H1 (cell line): ENCODE measurements at regions not wholly inside any gene's neighbourhood (a gene's known extent, or its start where the extent isn't known, plus 50 kb on each side); places are given as distances from the start of the nearest gene placed in this dataset.

Experiments
- CTCF ChIA-PET: fragments of 300-600 bp; sonication (Branson Sonifier 250); formaldehyde crosslinking; loops from one replicate; lab custom pipeline; 2021; ENCODE audit not compliant: partially characterized antibody; lab: Charles Lee
- POLR2A ChIA-PET: fragments of 300-600 bp; sonication (Branson Sonifier 250); formaldehyde crosslinking; loops from one replicate; lab custom pipeline; 2021; ENCODE audit warnings: inconsistent platforms; ENCODE audit not compliant: partially characterized antibody; lab: Charles Lee
- DNase-seq, 2 experiments: peaks; one replicate each; pipeline versions ENCODE4 v3.0.0 to v3.0.0-alpha.2; 2010 to 2022; ENCODE audit warnings: low spot score in 2 of 2, low read depth in 1 of 2, mixed read lengths in 1 of 2
- FAIRE-seq: peaks from 2 replicates; lab custom pipeline; 2011; peaks lifted over from hg19 to GRCh38; lab: Jason Lieb, UNC
- H2AFZ ChIP-seq: 2 replicates; pipeline ENCODE4 v1.8.1; 2012; ENCODE audit warnings: low read length, inconsistent platforms
- H2AK5ac ChIP-seq: 2 replicates; pipeline ENCODE4 v1.6.1; 2013; ENCODE audit warnings: low read depth, low read length
- H2BK120ac ChIP-seq: replicated peaks from 2 replicates; pipeline ENCODE3; 2013; ENCODE audit warnings: low read depth, low read length, inconsistent platforms
- H2BK12ac ChIP-seq: 2 replicates; pipeline ENCODE4 v1.6.1; 2013; ENCODE audit warnings: low read depth, low read length
- H2BK15ac ChIP-seq: 2 replicates; pipeline ENCODE4 v1.6.1; 2013; ENCODE audit warnings: low read length
- H2BK20ac ChIP-seq: 2 replicates; pipeline ENCODE4 v1.6.1; 2013; ENCODE audit warnings: low read length
- H2BK5ac ChIP-seq: 2 replicates; pipeline ENCODE4 v1.6.1; 2013; ENCODE audit warnings: low read depth, low read length
- H3K14ac ChIP-seq: 2 replicates; pipeline ENCODE4 v1.6.1; 2013; ENCODE audit warnings: inconsistent platforms; ENCODE audit not compliant: insufficient read length
- H3K18ac ChIP-seq: 2 replicates; pipeline ENCODE4 v1.6.1; 2013; ENCODE audit warnings: low read length; ENCODE audit errors: extremely low read depth
- H3K23ac ChIP-seq: 2 replicates; pipeline ENCODE4 v1.6.1; 2013; ENCODE audit warnings: inconsistent platforms; ENCODE audit not compliant: insufficient read length
- H3K23me2 ChIP-seq: 2 replicates; pipeline ENCODE4 v1.6.1; 2013; ENCODE audit warnings: low read depth, low read length
- H3K27ac ChIP-seq: 2 replicates; pipeline ENCODE4 v1.6.1; 2011; ENCODE audit warnings: low read depth, low read length, inconsistent platforms
- H3K27me3 ChIP-seq, 4 experiments: replicated peaks in 1 of 4; 1 replicate in 1 of 4; 2 replicates in 3 of 4; pipeline versions ENCODE4 v1.6.1 to v1.8.1; 2011 to 2013; ENCODE audit warnings: low read length in 3 of 4, mild to moderate bottlenecking in 3 of 4, inconsistent platforms in 2 of 4, mixed read lengths in 2 of 4, moderate library complexity in 1 of 4; ENCODE audit not compliant: control insufficient read depth in 3 of 4, insufficient read depth in 3 of 4; ENCODE audit errors: extremely low read depth in 1 of 4
- H3K36me3 ChIP-seq, 4 experiments: 2 replicates each; pipeline versions ENCODE4 v1.6.1 to v1.8.1; 2011 to 2013; ENCODE audit warnings: mild to moderate bottlenecking in 4 of 4, low read length in 3 of 4, moderate library complexity in 2 of 4, control low read depth in 1 of 4, inconsistent platforms in 1 of 4; ENCODE audit not compliant: insufficient read depth in 4 of 4, control insufficient read depth in 2 of 4
- H3K4ac ChIP-seq: replicated peaks from 2 replicates; pipeline ENCODE3; 2013; ENCODE audit warnings: low read length, low read depth, mixed read lengths, inconsistent platforms; ENCODE audit not compliant: insufficient read length
- H3K4me1 ChIP-seq, 4 experiments: replicated peaks in 1 of 4; 1 replicate in 1 of 4; 2 replicates in 3 of 4; pipeline versions ENCODE4 v1.6.1 to v1.8.1; 2011 to 2013; ENCODE audit warnings: low read length in 3 of 4, inconsistent platforms in 2 of 4, mixed read lengths in 1 of 4; ENCODE audit not compliant: insufficient read depth in 4 of 4, control insufficient read depth in 3 of 4
- H3K4me2 ChIP-seq, 2 experiments: 2 replicates each; pipeline versions ENCODE4 v1.6.1 to v1.8.1; 2011 to 2013; ENCODE audit warnings: low read depth in 2 of 2, low read length in 2 of 2, control low read depth in 1 of 2, inconsistent platforms in 1 of 2, mild to moderate bottlenecking in 1 of 2; ENCODE audit not compliant: insufficient read depth in 1 of 2
- H3K4me3 ChIP-seq, 4 experiments: fragments of 200-600, 300-600 bp in 1 of 4; sonication (generic), shearing (Covaris generic), sonication (Bioruptor Twin) in 1 of 4; 2 replicates each; pipeline versions ENCODE4 v1.5.1 to v1.8.1; 2011 to 2016; ENCODE audit warnings: low read length in 4 of 4, low read depth in 3 of 4, control low read depth in 2 of 4, inconsistent platforms in 2 of 4, mild to moderate bottlenecking in 2 of 4, mixed read lengths in 1 of 4, moderate library complexity in 1 of 4; ENCODE audit not compliant: insufficient read depth in 2 of 4; ENCODE audit errors: extremely low read depth in 1 of 4
- H3K56ac ChIP-seq: replicated peaks from 2 replicates; pipeline ENCODE3; 2013; ENCODE audit warnings: low read depth, mild to moderate bottlenecking, mixed read lengths, low read length, inconsistent platforms; ENCODE audit not compliant: insufficient read length
- H3K79me1 ChIP-seq: 2 replicates; pipeline ENCODE4 v1.6.1; 2013; ENCODE audit warnings: low read depth, low read length, control low read depth
- H3K79me2 ChIP-seq, 2 experiments: 2 replicates each; pipeline versions ENCODE4 v1.6.1 to v1.8.1; 2012 to 2013; ENCODE audit warnings: low read length in 2 of 2, mild to moderate bottlenecking in 2 of 2, inconsistent platforms in 1 of 2; ENCODE audit not compliant: insufficient read depth in 2 of 2, control insufficient read depth in 1 of 2
- H3K9ac ChIP-seq, 4 experiments: replicated peaks in 1 of 4; 1 replicate in 1 of 4; 2 replicates in 3 of 4; pipeline versions ENCODE4 v1.6.1 to v1.8.1; 2011 to 2013; ENCODE audit warnings: low read depth in 3 of 4, low read length in 3 of 4, control low read depth in 2 of 4, mild to moderate bottlenecking in 2 of 4, moderate library complexity in 2 of 4, inconsistent platforms in 1 of 4; ENCODE audit errors: extremely low read depth in 1 of 4
- H3K9me3 ChIP-seq, 2 experiments: 2 replicates each; pipeline versions ENCODE4 v1.6.1 to v1.8.1; 2012 to 2013; ENCODE audit warnings: mild to moderate bottlenecking in 2 of 2, moderate library complexity in 2 of 2, control low read depth in 1 of 2, inconsistent platforms in 1 of 2, low read depth in 1 of 2, low read length in 1 of 2, mixed read lengths in 1 of 2; ENCODE audit not compliant: insufficient read depth in 2 of 2
- H4K20me1 ChIP-seq, 2 experiments: replicated peaks in 1 of 2; 2 replicates each; pipeline versions ENCODE3 to v1.8.1; 2011 to 2013; ENCODE audit warnings: inconsistent platforms in 2 of 2, low read length in 2 of 2, mild to moderate bottlenecking in 1 of 2; ENCODE audit not compliant: insufficient read depth in 2 of 2, control insufficient read depth in 1 of 2
- H4K5ac ChIP-seq: 2 replicates; pipeline ENCODE4 v1.6.1; 2013; ENCODE audit warnings: low read length, low read depth, mixed read lengths, inconsistent platforms; ENCODE audit not compliant: insufficient read length
- H4K8ac ChIP-seq: 2 replicates; pipeline ENCODE4 v1.8.0; 2013; ENCODE audit warnings: mild to moderate bottlenecking, moderate library complexity, low read length, inconsistent platforms; ENCODE audit not compliant: insufficient read depth; ENCODE audit errors: extremely low read depth
- H4K91ac ChIP-seq: replicated peaks from 2 replicates; pipeline ENCODE3; 2013; ENCODE audit warnings: low read length, mixed read lengths, inconsistent platforms; ENCODE audit not compliant: insufficient read length
- CBX5 ChIP-seq: fragments of 300-800, 300-1000 bp; sonication (generic); IDR thresholded peaks from 2 replicates; pipeline ENCODE4 v1.7.1; 2016; ENCODE audit warnings: antibody characterized with exemption, low read length, low read depth
- GTF2F1 ChIP-seq: IDR thresholded peaks from 2 replicates; pipeline ENCODE4 v1.6.1; 2012; ENCODE audit warnings: low read depth, low read length, improper control_type of control experiment, borderline replicate concordance
- HDAC6 ChIP-seq: IDR thresholded peaks from one replicate; pipeline ENCODE4 v1.7.1; 2012; ENCODE audit warnings: low read depth, mild to moderate bottlenecking, inconsistent platforms, low read length, moderate library complexity
- PHF8 ChIP-seq: fragments of 200-600 bp; sonication (generic); conservative IDR thresholded peaks from 2 replicates; pipeline ENCODE4 v1.7.1; 2012; ENCODE audit warnings: low read depth, mild to moderate bottlenecking, inconsistent platforms, low read length, moderate library complexity
- SIN3A ChIP-seq, 2 experiments: IDR thresholded peaks in 1 of 2; conservative IDR thresholded peaks in 1 of 2; 2 replicates each; pipeline ENCODE4 v1.6.1; 2011 to 2012; ENCODE audit warnings: low read length in 2 of 2, improper control_type of control experiment in 1 of 2, low read depth in 1 of 2, mild to moderate bottlenecking in 1 of 2
- SP1 ChIP-seq: IDR thresholded peaks from 2 replicates; pipeline ENCODE4 v1.6.1; 2011; ENCODE audit warnings: low read depth, low read length
- SP4 ChIP-seq: IDR thresholded peaks from 2 replicates; pipeline ENCODE4 v1.6.1; 2012; ENCODE audit warnings: low read length, inconsistent platforms
- SRF ChIP-seq: IDR thresholded peaks from 2 replicates; pipeline ENCODE4 v1.6.1; 2011; ENCODE audit warnings: mild to moderate bottlenecking, low read depth, low read length, moderate library complexity
- TAF7 ChIP-seq: optimal IDR thresholded peaks from 2 replicates; pipeline ENCODE3; 2011; ENCODE audit warnings: low read depth, mild to moderate bottlenecking, inconsistent platforms, low read length, moderate library complexity, borderline replicate concordance
- TEAD4 ChIP-seq: IDR thresholded peaks from 2 replicates; pipeline ENCODE4 v1.6.1; 2012; ENCODE audit warnings: low read depth, low read length, inconsistent platforms, mixed read lengths
- WGBS, 2 experiments: shearing (Covaris generic) in 1 of 2; methylation state at CpG; one replicate each; pipeline versions ENCODE4 v1.1.6 to v1.1.7; 2013 to 2015; ENCODE audit warnings: low lambda C conversion rate in 2 of 2, mixed read lengths in 2 of 2, inconsistent platforms in 1 of 2, low coverage in 1 of 2, missing lambda C conversion rate in 1 of 2; ENCODE audit not compliant: insufficient replicate concordance in 2 of 2, insufficient coverage in 1 of 2, insufficient read length in 1 of 2; ENCODE audit errors: extremely low coverage in 1 of 2, missing lambda C conversion rate in 1 of 2; 5-methylcytosine and 5-hydroxymethylcytosine counted together

DNA sequence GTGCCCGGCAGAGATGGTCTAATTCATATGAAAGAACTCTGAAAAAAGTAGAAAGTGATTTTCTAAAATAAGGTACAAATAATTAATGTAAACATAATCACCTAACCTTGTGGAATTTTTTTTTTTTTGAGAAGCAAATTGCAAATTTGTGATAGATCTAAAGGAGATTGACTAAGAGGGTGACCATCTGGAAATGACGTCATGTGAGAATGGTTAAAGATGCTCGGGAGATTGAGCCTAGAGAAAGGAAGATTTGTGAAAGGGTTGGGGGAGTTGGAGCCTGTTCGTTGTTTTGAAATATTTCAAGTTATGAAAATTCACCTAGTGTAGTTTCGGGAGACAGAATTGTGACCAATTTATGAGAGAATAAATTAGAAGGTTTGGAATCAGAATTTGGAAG is 115.7 kb upstream of the ANK2 start:
- no peak overlapping the region for H2BK5ac ChIP-seq
- no peaks in the 10 kb centered on the region for H3K79me1 ChIP-seq
- H3K27me3 ChIP-seq, result no peaks in the 10 kb centered on the region
- no peak overlapping the region for H3K56ac ChIP-seq
- H3K4ac ChIP-seq, result no peak overlapping the region
- H3K23ac ChIP-seq, result no peak overlapping the region
- no peak overlapping the region for H2BK15ac ChIP-seq
- H2BK20ac ChIP-seq, result no peak overlapping the region
- H4K20me1 ChIP-seq, result no peaks in the 10 kb centered on the region
- no peak overlapping the region for H2BK12ac ChIP-seq
- no peaks in the 10 kb centered on the region for H3K36me3 ChIP-seq
- H3K4me1 ChIP-seq, result peaks cover 0 to 2% (median under 1%) of the 10 kb centered on the region in 4 experiments; a peak in 1 of 7 replicates
- no peak overlapping the region for H4K8ac ChIP-seq
- CTCF ChIA-PET, result interaction anchor here (0.8 to 1.1 kb wide), 3 partner anchors 18 to 91 kb away, joined by 3 read pairs; no protein-coding TSS in a partner anchor
- no peak overlapping the region for H3K4me3 ChIP-seq
- no peak overlapping the region for H4K91ac ChIP-seq
- no peaks in the 10 kb centered on the region for H3K79me2 ChIP-seq
- no peak overlapping the region for H4K5ac ChIP-seq
- no peak for DNase-seq
- no peaks in the 10 kb centered on the region for H3K9me3 ChIP-seq
- H2AK5ac ChIP-seq, result no peak overlapping the region
- no peak overlapping the region for H3K9ac ChIP-seq
- no peak overlapping the region for H2BK120ac ChIP-seq
- no peak overlapping the region for H3K4me2 ChIP-seq
- no peak for TF ChIP-seq TAF7
- no peak for TF ChIP-seq SIN3A (conservative IDR thresholded peaks at IDR 0.05 in 1 of 2, IDR thresholded peaks at IDR 0.05 in 1 of 2; ENCODE audit: low read depth in 1 of 2, low read length in 2 of 2)
- TF ChIP-seq CBX5, result no peak
- no peak for TF ChIP-seq HDAC6
- TF ChIP-seq TEAD4, result no peak
- TF ChIP-seq SP4, result no peak
- no peak for TF ChIP-seq SP1
- no peak for TF ChIP-seq PHF8
- no peak for TF ChIP-seq SRF
- no peak for TF ChIP-seq GTF2F1
- TF ChIP-seq, all 59 proteins: peak for 0
- Histone ChIP-seq H3K27ac (no peak overlapping the region), H2AFZ (no peak overlapping the region), H3K23me2 (no peaks in the 10 kb centered on the region), H3K14ac (no peak overlapping the region), H3K18ac (no peak overlapping the region)
- WGBS, 2 experiments, result 84% methylated on average over 5 of the region's 5 CpGs; no CpG with 5 or more reads in 1 of the 2 experiments
- no peak for FAIRE-seq
- POLR2A ChIA-PET, result no interaction called here
